GM12865 (cell line): ENCODE measurements at regions not wholly inside any gene's neighbourhood (a gene's known extent, or its start where the extent isn't known, plus 50 kb on each side); places are given as distances from the start of the nearest gene placed in this dataset.

Experiments
- DNase-seq: peaks from one replicate; pipeline ENCODE4 v3.0.0; 2010; ENCODE audit warnings: low read depth
- H3K4me3 ChIP-seq: 2 replicates; pipeline ENCODE4 v1.5.1; 2011; ENCODE audit warnings: mild to moderate bottlenecking, low read depth, low read length, control low read depth
- TF ChIP-seq, protein P1 (sequence below): IDR thresholded peaks from 2 replicates; pipeline ENCODE4 v1.5.1; 2011; ENCODE audit warnings: low read length, control low read depth, low read depth, inconsistent platforms; ENCODE audit not compliant: insufficient read depth; ENCODE audit errors: missing control alignments

DNA sequence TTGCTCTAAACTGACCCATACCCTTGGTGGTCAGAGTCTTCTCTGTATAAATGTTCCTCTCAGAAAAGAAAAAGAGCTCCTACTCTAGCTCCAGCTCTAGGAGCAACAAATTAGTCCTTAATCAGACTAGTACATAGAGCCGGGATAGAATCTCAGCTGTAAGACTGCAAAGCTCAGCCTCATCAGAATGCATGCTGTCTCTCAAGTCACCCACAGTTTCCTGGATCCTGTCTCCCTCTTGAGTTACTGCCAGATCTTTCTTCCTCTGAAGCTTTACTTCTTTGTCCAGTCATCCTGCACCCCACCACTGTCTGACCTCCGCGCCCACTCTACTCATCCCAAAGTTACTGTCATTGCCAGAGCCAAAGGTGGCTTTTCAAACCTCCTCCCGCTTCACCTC lies 139.3 kb upstream of the PRMT8 start:
- TF ChIP-seq, protein P1, sequence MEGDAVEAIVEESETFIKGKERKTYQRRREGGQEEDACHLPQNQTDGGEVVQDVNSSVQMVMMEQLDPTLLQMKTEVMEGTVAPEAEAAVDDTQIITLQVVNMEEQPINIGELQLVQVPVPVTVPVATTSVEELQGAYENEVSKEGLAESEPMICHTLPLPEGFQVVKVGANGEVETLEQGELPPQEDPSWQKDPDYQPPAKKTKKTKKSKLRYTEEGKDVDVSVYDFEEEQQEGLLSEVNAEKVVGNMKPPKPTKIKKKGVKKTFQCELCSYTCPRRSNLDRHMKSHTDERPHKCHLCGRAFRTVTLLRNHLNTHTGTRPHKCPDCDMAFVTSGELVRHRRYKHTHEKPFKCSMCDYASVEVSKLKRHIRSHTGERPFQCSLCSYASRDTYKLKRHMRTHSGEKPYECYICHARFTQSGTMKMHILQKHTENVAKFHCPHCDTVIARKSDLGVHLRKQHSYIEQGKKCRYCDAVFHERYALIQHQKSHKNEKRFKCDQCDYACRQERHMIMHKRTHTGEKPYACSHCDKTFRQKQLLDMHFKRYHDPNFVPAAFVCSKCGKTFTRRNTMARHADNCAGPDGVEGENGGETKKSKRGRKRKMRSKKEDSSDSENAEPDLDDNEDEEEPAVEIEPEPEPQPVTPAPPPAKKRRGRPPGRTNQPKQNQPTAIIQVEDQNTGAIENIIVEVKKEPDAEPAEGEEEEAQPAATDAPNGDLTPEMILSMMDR: no peak
- no peak for DNase-seq
- H3K4me3 ChIP-seq: no peak overlapping the region

DNA sequence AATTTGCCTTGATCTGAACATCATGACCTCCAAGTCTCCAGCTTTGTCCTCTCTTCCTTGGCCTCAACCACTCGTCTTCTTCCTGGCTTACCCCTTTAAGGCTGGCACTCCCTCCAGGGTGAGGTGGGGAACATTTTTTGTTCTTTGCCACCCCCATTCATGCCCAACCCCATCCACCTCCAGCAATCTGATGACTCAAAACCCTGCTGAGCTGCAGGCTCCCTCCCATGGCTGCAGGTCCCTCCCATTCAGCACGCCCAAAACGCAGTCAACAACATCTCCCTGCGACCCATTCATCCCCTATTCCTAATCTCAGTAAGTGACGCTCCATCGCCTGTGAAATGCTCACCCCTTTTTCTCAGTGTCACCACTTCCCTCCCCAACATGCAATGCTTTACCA lies 138.8 kb upstream of the PRMT8 start:
- H3K4me3 ChIP-seq: no peak overlapping the region
- DNase-seq: no peak
- TF ChIP-seq, protein P1: no peak

GRCh38 chr12:3353621-3354020 lies 137.4 kb upstream of the PRMT8 start:
- no peak for DNase-seq
- TF ChIP-seq, protein P1: no peak
- H3K4me3 ChIP-seq: no peak overlapping the region

GRCh38 chr12:3354586-3354985 lies 136.4 kb upstream of the PRMT8 start:
- TF ChIP-seq, protein P1: no peak
- DNase-seq: no peak
- no peak overlapping the region for H3K4me3 ChIP-seq

GRCh38 chr12:3355378-3355900 lies 135.6 kb upstream of the PRMT8 start:
- H3K4me3 ChIP-seq: no peak overlapping the region
- TF ChIP-seq, protein P1: no peak
- DNase-seq: no peak

- TF ChIP-seq, protein P1: no peak
- H3K4me3 ChIP-seq: no peak overlapping the region
- peak; percentile 9 for DNase-seq
Observed at GRCh38 chr12:3357950-3358525, 133.0 kb upstream of the PRMT8 start.

GRCh38 chr12:3359478-3359877 lies 131.5 kb upstream of the PRMT8 start:
- DNase-seq: no peak
- H3K4me3 ChIP-seq: no peak overlapping the region
- TF ChIP-seq, protein P1: no peak
